Middle frontal gyrus (tissue), 1 donor: ENCODE measurements at regions not wholly inside any gene's neighbourhood (a gene's known extent, or its start where the extent isn't known, plus 50 kb on each side); places are given as distances from the start of the nearest gene placed in this dataset.

ENCODE experiments used
- DNase-seq: peaks from one replicate; pipeline ENCODE4 v3.0.0-alpha.2; 2015; ENCODE audit warnings: low spot score; ENCODE audit errors: extremely low spot score

DNA sequence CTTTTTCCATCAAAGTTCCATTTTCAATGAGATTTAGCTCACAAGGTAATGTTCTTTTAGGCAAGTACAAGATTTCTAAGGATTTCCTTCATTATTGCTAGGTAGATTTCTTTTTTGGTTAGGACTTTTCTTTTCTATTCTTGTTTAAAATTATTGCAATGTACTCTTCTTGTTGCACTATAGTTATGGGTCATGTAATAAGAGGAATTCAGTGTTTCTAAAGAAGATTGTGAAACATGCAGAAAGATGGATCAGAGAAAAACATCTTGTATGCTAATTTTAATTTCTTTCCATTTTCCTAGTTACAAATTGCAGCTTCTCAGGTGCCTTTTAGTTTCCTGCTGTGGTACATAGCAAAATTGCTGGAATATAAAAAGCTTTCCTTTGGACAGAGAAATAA lies 56.1 kb downstream of the BTG1 start:
- no peak for DNase-seq

DNA sequence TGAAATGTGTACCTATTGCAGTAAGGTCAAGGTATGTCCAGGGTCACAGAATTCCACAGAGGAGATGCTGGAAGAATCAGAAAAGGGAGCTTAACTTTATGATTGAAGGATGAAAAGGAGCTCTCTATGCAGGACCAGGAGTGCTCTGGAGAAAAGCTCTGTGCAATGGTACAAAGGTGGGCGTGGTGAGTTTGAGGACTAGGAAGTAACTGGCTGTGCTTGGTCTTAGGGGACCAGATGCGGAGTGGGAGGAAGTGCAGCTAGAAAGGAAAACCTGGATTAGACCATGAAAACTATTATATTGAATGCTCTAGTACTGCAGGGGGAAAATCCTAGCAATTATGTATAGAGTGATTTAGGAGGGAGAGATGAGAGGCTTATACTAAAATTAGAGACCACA lies 56.8 kb downstream of the BTG1 start:
- DNase-seq = no peak

DNA sequence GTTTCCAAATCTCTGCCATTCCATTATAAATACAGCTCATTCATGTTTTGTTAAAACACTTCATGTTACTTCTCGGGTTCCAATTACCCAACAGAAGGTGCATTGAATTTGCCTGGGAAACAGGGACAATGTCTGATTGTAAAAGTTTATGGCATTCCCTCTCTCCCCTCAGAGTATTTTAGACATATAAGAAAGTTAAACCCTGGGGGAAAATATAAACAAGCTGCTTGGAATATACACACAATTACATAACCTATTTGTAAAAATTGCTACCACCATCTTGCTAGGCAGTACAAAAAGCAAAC lies 60.0 kb downstream of the BTG1 start:
- no peak for DNase-seq

DNA sequence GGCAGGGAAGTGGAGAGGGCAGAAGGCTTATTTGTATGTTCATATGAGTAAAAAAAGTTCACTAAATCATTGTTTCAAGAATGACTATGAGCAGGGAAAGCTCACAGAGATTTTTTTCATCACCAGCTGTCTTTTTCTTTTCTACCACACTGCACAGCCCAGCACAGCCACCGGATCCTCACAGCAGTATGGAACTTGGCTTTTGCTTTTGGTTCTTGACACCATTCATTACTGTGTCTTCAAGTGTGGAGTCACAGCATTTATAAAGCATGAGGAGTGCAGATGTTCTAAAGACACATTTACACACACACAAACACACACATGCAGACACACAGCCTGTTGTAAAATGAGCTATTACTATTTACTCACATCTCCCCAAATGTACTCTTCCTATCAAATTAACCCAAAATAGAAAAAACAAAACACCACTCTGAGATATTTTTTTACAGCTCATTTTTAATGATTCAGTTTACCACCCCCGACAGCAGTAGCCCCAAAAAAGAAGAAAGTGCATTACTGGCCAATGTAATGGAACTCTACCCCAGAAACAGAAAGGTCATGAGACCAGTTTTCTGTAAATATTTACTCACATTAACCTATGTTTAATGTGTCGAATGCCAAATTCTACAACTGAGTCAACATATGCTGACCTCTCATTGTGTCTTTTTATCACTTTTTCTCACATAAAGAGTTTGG lies 60.5 kb downstream of the BTG1 start:
- no peak for DNase-seq

DNA sequence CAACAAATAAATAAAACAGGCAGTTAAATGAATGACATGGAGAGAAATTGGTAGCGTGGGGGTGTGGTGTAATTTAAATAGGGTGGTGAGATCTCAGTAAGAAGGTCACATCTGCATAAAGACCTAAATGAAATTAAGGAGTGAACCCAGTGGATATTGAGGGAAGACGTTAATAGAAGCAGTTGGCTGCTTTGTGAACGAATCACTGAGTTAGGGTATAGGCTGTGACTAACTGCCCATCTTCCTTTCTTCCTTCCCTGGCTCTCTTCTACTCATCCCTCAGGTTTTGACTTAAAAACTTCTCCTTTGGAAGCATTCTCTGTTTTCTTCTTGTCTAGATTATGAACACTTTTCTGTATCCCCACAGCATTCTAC lies 64.7 kb downstream of the BTG1 start:
- DNase-seq = no peak

DNA sequence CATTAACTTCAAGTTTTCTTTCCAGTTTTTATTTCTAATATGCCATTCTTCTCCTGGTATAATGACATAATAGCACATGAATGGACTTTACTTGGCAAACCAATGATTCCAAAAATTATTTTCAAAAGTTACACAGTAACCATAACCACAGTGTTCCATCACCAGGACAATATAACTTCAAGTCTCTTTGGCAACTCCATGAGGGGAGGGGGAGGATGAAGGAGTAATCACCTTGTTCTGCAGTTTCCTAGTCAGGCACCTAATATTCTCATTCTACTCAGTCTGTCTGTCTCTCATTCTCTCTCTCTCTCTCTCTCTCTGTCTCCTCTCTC lies 66.6 kb downstream of the BTG1 start:
- no peak for DNase-seq

DNA sequence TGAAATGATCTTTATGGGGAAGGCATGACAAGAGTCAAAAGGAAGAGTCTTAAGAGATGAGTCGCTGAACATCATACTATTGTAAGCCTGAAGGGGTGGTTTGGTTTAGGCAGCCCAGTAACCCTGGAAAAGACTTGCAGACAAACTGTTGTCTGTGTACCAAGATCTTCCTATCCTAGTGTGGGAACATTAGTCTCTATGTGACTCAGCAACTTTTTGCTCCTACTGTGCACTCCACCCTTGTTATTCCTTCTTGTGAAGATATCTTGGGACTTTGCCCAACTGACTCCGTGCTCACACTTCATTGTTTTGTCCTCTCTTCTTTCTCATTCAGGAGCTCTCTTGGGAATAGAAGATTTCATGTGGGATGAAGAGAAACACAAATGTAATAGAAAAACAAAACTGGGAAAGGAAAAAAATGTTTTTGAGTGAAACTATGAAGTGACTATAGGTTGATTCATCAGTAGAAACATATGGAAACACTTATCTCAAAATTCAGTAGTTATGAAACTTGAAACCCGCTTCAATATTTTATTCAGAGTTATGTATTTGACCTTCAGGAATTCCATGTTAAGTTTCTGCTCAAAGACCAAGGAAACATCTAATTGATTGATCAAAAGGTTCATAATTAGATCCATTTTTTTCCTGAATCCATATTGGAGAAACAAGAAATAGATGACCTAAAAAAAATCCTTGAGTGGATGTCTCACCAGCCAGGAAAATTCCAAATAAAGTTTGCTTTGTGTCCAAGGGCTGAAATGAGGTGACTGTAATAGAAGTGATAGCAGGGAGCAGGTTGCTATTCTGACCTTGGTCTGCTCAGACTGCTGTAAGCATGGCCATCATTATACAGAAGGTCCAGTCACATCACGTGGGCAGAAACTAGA lies 67.2 kb downstream of the BTG1 start:
- no peak for DNase-seq

DNA sequence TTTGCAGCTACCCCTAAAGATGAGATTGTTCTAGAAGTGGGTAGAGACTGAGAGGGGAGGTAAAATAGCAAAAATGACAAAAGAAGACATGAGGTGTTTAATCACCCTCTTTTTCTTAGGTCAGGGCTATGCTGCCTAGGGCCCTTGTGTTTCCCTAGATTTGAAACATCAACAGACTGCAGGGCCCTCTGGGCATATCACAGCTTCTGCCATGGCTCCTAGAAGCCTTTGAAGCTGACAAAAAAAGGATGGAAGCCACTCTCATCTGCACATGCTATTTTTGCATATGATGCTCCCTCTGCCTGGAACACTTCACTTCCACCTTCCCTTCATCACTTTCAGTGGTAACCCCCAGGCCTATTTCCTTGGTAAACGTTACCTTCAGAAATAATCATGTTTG lies 68.1 kb downstream of the BTG1 start:
- no peak for DNase-seq

DNA sequence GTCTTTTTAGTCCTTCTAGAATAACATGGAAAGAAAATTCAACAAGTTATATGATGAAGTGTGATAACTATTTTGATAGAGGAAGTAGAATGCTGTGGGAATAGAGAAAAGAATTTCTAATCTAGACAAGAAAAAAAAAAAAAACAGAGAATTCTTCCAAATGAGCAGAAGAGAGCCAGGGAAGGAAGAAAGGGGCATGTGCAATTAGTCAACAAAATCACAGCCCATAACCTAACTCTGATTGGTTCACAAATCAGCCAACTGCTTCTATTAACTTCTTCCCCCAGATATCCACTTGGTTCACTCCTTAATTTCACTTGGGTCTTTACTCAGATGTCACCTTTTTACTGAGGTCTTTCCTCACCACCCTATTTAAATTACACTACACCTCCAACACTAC lies 69.5 kb downstream of the BTG1 start:
- no peak for DNase-seq

DNA sequence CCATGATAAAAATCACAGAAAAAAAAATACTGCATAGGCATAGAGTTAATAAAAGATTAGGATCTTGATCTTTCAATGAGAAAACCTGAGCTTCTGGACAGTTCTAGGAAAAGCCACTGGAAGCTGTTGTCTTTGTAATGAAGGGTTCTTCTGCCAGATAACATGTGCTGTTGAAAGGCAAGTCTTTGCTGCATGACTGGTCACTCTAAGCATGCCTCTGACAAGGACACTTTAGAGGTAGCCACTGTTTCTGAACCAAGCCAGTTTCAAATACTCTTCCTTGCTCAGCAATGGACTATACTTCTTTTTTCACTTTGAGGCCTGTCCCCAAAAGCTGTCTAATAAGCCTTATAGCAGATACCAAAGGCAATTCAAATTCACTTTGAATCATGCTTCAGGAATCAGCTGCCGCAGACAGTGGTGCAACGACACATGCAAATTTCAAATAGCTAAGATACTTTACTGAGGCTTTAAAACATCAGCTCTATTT lies 70.2 kb downstream of the BTG1 start:
- no peak for DNase-seq

DNA sequence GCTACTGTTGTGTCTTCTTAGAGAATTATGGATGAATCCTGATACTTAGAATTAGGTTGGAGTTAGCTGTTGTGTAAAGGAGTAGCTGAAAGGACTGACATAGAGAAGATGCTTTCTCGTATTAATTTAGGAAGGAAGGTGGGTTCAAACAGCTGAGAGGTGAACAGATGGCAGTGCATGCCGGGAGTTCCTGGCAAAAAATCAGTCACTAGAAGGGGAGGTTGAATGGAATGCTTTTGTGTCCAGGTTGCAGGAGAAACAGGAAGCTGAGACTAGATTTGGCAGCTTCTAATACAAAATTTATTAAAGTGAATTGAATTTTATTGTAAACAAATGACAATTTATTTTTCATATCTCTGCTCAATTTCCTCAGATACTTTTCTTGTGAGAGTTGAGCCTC lies 70.8 kb downstream of the BTG1 start:
- no peak for DNase-seq

DNA sequence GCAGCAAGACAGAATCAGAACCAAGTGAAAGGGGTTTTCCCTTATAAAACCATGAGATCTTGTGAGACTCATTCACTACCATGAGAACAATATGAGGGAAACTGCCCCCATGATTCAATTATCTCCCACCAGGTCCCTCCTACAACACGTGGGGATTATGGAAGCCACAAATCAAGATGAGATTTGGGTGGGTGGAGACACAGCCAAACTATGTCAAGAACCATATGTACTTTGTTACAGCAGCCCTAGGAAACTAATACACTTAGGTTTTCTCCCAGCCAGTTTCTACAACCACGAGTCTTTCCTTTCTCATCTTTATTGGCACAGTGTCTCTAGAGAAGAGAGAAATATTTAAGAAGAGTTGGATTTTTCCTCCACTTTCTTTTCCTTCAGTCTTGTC lies 72.6 kb downstream of the BTG1 start:
- DNase-seq = no peak

DNA sequence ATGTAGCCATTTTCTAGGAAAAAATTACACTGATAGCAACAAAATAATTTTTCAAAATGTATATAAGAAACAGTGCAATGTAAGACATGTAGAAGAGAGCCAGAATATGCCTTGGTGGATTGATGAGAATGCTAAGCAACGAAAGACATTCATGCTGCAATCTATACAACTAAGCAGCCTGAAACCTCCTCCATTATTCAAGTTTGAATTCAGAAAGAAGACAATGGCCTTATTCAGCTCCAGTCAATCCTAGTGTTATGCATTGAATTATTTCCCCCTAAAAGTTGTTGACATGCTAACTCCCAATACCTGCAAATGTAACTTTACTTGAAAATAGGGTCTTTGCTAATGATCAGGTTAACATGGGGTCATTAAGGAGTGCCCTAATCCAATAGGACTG lies 73.5 kb downstream of the BTG1 start:
- no peak for DNase-seq

DNA sequence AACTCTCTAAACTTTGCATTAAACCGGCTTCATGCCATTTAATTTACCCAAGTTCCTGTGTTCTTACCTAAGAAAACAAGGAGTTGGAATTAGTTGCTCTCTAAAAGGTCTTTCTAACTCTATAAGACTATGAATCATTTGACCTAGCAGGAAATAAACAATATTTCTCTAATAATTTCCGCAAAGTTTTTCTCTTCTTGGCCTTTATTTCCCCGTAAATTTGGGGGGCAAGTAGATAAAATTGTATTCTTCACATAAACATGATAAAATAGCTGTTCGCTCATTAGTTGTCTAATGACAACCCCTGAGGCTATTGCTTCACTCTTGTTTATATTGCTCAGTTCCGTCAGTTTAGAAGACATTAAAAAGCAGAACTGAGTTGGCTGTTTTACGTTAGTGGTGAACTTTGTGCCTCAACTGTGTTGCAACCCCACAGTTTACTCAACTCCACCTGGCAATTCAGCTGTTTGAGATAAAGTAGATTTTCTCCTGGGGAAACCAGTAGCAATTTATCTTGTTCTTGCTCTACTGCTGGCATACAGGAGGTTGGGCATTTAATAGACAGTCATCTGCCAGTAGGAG lies 74.7 kb downstream of the BTG1 start:
- DNase-seq = no peak

DNA sequence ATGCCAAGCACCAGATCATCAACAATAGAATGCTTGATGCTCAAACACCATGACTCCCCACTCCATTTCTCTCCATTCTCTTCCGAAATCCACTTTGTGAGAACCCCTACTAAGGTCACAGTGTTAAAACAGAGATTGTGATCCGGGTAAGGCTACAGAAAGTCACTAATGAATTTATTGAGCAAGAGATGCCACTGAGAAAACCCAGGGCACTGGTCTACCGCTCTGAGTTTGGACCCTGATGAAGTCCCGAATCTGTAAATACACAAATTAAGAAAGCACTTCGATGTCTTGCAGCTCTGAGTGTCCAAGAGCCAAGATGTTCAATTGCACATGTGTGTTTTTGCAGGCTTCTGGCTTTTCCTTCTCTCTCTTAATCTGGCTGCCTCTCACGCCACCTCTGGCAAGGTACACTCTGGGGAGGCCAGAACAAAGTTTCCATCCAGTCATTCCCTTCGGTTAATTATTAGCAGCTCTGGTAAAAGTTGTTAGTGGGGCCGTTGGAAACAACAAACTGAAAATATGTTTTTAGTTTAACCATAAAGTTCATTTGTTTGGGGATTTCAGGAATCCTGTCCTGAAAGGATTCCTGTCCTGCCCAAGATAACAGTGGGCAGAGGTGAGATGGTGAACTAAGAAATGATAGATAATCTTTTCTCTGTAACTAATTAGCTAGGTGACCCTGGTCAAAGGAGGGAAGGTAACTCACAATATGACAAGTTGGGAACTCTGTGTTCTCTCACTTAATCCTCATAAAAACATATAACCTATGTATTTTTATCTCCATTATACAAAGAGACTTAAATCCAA lies 75.4 kb downstream of the BTG1 start:
- DNase-seq = no peak

DNA sequence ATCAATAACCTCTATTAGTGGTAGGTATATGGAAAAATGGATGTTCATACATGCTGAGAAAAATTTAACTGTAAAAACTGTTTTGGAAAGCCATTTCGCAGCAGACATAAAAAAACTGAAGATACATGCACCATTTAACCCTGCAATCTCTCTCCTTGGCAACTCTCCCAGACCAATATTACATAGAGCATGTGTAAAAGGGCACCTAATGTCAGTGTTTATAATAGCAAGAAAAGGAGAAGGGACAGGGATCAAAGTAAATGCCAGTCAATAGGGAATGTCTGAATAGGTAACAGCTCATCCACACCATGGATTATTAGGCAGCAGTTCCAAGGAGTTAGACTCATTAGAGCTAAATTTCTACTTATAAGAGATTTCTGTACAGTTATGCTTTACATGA lies 77.2 kb downstream of the BTG1 start:
- no peak for DNase-seq

DNA sequence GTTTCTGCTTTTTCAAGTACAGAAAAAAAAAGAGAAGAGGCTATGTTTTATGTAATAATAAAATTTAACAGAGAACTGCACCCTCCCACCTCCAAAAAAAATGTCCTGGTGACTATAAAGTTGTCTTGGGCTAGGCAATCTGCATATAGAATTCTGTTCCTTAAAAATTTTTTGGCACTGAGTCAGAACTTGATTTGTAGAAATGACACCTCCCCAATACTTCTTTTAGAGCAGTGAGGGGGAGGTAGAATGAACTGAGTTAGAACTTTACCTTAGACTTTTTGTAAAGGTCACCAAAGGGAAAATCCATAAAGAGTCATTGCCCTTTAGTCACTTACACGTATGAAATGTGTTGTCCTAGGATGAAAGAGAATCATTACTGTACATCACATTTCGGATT lies 80.0 kb downstream of the BTG1 start:
- DNase-seq = no peak

DNA sequence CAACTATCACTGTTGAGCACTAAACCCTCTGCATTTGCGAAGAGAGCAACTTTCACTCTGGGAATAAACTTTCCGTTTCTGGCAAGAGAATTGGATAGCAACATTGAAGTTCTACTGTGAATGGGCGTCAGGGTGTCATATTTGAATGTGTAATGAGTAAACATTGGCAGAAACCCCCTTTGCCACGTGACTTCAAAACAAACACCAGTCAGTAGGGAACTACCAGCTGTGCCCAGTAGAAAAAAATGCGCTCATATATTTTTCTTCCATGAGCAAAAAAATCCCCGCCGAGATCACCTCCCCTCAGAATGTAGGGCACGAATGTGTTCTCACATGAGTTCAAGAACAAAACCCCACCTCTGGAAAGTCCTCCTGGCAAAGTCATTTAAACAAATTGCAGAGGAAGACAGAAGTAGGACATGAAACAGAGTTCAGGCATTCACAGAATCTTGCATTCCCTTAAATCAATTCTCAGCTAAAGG lies 80.6 kb downstream of the BTG1 start:
- no peak for DNase-seq

DNA sequence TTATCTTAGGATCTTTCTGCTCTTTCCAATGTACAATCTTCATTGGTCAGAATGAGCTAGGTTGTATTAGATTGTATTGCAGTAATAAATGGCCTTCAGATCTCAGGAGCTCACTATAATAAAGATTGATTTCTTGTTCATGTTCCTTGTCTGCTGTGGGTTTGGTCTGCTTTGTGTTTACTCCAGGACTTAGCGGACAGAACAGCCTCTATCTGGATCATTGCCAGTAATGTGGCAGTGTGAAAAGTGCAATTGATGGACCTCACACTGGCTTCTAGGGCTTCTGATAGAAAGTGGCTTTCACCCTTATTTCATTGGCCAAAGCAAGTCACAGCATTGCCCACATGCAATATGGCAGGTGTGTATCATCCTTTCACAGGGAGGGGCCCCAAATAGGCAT lies 81.2 kb downstream of the BTG1 start:
- DNase-seq = no peak

DNA sequence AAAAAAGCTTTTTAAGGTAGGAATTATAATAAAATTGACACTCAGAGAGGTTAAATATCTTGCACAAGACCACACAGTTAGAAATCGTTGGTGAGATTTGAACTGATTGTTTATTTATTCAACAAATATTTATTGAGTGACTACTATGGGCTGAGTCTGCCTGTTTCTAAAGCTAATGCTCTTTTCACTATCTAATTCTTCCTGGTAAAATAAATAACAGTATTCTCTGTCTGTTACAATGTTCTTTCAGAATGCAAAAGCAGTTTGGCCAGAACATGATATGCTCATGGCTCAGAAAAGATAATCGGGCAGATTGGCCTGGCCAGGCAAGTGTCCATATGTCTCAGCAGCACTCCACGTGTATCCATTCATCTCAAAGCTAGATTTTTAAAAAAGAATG lies 82.0 kb downstream of the BTG1 start:
- no peak for DNase-seq

DNA sequence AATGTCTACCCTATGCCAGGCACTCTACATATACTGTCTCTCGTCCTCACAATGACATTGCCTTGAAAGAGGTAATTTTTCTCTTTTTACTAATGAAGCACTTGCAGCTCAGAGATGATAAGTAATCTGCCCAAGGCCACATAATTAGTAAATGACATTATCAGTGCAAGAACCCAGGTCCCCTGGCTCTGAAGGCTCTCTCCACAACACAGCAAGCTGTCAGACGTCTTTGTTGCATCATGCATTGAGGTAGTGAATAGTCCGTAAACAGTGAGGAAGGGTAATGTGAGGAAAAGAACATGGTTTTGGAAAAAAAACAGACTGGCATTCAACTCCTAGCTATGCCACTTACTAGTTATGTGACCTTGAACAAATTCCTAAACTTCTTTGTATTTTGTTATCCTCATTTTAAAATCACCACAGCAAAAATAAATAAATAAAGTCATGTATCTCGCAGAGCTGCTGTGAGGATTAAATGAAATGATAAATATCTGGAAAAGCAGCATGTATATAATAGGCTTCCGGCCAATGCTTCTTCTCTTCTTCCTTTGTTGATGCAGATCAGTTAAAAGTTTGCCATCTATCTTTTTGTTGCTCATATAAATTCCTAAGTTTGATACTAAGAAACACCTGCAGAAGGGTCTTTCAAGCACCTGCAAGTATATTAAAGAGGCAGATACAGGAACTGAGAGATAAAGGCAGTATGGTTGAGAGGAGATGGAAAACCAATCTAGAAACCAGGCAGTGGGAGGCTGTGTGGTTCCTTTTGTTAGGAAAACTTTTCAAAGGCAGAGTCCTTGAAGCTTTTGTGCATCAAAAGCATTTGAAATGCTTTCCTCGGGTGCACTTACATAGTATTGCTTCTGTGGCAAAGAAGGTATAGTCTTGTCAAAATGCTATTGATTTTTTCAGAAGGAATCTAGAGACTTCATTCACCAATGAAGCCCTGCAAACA lies 82.8 kb downstream of the BTG1 start:
- no peak for DNase-seq
